SK-N-SH (cell line): ENCODE measurements at regions not wholly inside any gene's neighbourhood (a gene's known extent, or its start where the extent isn't known, plus 50 kb on each side); places are given as distances from the start of the nearest gene placed in this dataset.

ENCODE experiments used
- CTCF ChIA-PET: fragments of 300-600, 350-600 bp; formaldehyde crosslinking; extraction: SDS; loops from one replicate; lab custom pipeline; 2021; lab: Yijun Ruan, JAX
- POLR2A ChIA-PET: fragments of 350-600 bp; sonication (Branson Sonifier 250); formaldehyde crosslinking; extraction: SDS; loops from one replicate; lab custom pipeline; 2020; ENCODE audit warnings: antibody characterized with exemption, inconsistent platforms; lab: Yijun Ruan, JAX
- DNase-seq: peaks from one replicate; pipeline ENCODE4 v3.0.0; 2012
- H2AFZ ChIP-seq: fragments of 200-600 bp; sonication (generic); 2 replicates; pipeline ENCODE4 v1.8.1; 2016; ENCODE audit warnings: antibody characterized with exemption, mild to moderate bottlenecking, low read depth
- H3F3A ChIP-seq: fragments of 200-600 bp; sonication (generic); replicated peaks from 2 replicates; pipeline ENCODE3; 2016; ENCODE audit warnings: antibody characterized with exemption, mild to moderate bottlenecking; ENCODE audit not compliant: insufficient read depth
- H3K27ac ChIP-seq, 2 experiments: fragments of 200-500 bp in 1 of 2; fragments of 200-600 bp in 1 of 2; sonication (Bioruptor generic) in 1 of 2; sonication (generic), shearing (Covaris generic) in 1 of 2; 2 replicates each; pipeline versions ENCODE4 v1.5.1 to v1.6.1; 2014 to 2016; ENCODE audit warnings: low read depth in 2 of 2, inconsistent platforms in 1 of 2, low read length in 1 of 2, mild to moderate bottlenecking in 1 of 2, mixed read lengths in 1 of 2
- H3K27me3 ChIP-seq: fragments of 200-600 bp; sonication (generic), shearing (Covaris generic); 2 replicates; pipeline ENCODE4 v1.6.1; 2016; ENCODE audit warnings: mixed run types; ENCODE audit not compliant: insufficient read depth
- H3K36me3 ChIP-seq, 2 experiments: fragments of 200-500 bp in 1 of 2; fragments of 200-600 bp in 1 of 2; sonication (Bioruptor generic) in 1 of 2; sonication (generic) in 1 of 2; replicated peaks in 1 of 2; 2 replicates each; pipeline versions ENCODE3 to v1.5.1; 2014 to 2016; ENCODE audit warnings: low read length in 1 of 2, mild to moderate bottlenecking in 1 of 2; ENCODE audit not compliant: insufficient read depth in 2 of 2, control insufficient read depth in 1 of 2
- H3K4me1 ChIP-seq, 2 experiments: fragments of 200-500 bp in 1 of 2; fragments of 200-600 bp in 1 of 2; sonication (Bioruptor generic) in 1 of 2; sonication (generic), shearing (Covaris generic) in 1 of 2; 2 replicates each; pipeline versions ENCODE4 v1.5.1 to v1.6.1; 2014 to 2016; ENCODE audit warnings: low read depth in 1 of 2, low read length in 1 of 2, mixed run types in 1 of 2; ENCODE audit not compliant: insufficient read depth in 2 of 2, control insufficient read depth in 1 of 2
- H3K4me2 ChIP-seq: fragments of 200-600 bp; sonication (generic), shearing (Covaris generic); 2 replicates; pipeline ENCODE4 v1.6.1; 2017; ENCODE audit warnings: mixed run types
- H3K4me3 ChIP-seq, 2 experiments: fragments of 200-500 bp in 1 of 2; fragments of 200-600 bp in 1 of 2; sonication (Bioruptor generic) in 1 of 2; sonication (generic), shearing (Covaris generic) in 1 of 2; 2 replicates each; pipeline versions ENCODE4 v1.5.1 to v1.8.1; 2014 to 2016; ENCODE audit warnings: low read depth in 2 of 2, inconsistent platforms in 1 of 2, low read length in 1 of 2, mild to moderate bottlenecking in 1 of 2, mixed read lengths in 1 of 2, moderate library complexity in 1 of 2
- H3K79me2 ChIP-seq: fragments of 200-600 bp; sonication (generic); 2 replicates; pipeline ENCODE4 v1.8.1; 2017; ENCODE audit warnings: mild to moderate bottlenecking; ENCODE audit not compliant: insufficient read depth
- H3K9ac ChIP-seq: fragments of 200-600 bp; sonication (generic); 2 replicates; pipeline ENCODE4 v1.6.1; 2017; ENCODE audit warnings: mixed run types
- H3K9me2 ChIP-seq: fragments of 200-600 bp; sonication (generic); 2 replicates; pipeline ENCODE4 v1.6.1; 2017; ENCODE audit warnings: mixed run types
- H3K9me3 ChIP-seq: fragments of 200-600 bp; sonication (generic); 2 replicates; pipeline ENCODE4 v1.6.1; 2017; ENCODE audit warnings: mixed run types, mild to moderate bottlenecking, moderate library complexity
- H4K20me1 ChIP-seq: fragments of 200-600 bp; sonication (generic); 2 replicates; pipeline ENCODE4 v1.6.1; 2017; ENCODE audit warnings: mild to moderate bottlenecking, mixed run types; ENCODE audit not compliant: insufficient read depth
- CHD2 ChIP-seq: fragments of 150-350 bp; IDR thresholded peaks from 2 replicates; pipeline ENCODE4 v1.6.1; 2018; ENCODE audit warnings: low read length; ENCODE audit not compliant: partially characterized antibody
- EP300 ChIP-seq, 2 experiments: IDR thresholded peaks; 2 replicates each; pipeline versions ENCODE4 v1.4.0 to v1.6.1; 2012; ENCODE audit warnings: borderline replicate concordance in 1 of 2, low read depth in 1 of 2, low read length in 1 of 2
- FOXM1 ChIP-seq: IDR thresholded peaks from 2 replicates; pipeline ENCODE4 v1.4.0; 2012; ENCODE audit warnings: low read depth, mild to moderate bottlenecking
- MXI1 ChIP-seq: IDR thresholded peaks from 2 replicates; pipeline ENCODE4 v1.6.1; 2012; ENCODE audit warnings: mild to moderate bottlenecking, low read depth, low read length, improper control_type of control experiment
- NFIC ChIP-seq: IDR thresholded peaks from 2 replicates; pipeline ENCODE4 v1.4.0; 2012; ENCODE audit warnings: borderline replicate concordance
- POLR2AphosphoS5 ChIP-seq: IDR thresholded peaks from 2 replicates; pipeline ENCODE4 v1.6.1; 2012; ENCODE audit warnings: low read depth, low read length
- RAD21 ChIP-seq: IDR thresholded peaks from 2 replicates; pipeline ENCODE4 v1.6.1; 2012; ENCODE audit warnings: mild to moderate bottlenecking, low read length
- RFX5 ChIP-seq: IDR thresholded peaks from 2 replicates; pipeline ENCODE4 v1.6.1; 2012; ENCODE audit warnings: mild to moderate bottlenecking, improper control_type of control experiment, low read length
- SIN3A ChIP-seq: IDR thresholded peaks from 2 replicates; pipeline ENCODE4 v1.6.1; 2012; ENCODE audit warnings: low read depth, mild to moderate bottlenecking, low read length, moderate library complexity, borderline replicate concordance
- TAF1 ChIP-seq: IDR thresholded peaks from 2 replicates; pipeline ENCODE4 v1.6.1; 2012; ENCODE audit warnings: low read depth, mild to moderate bottlenecking, low read length, moderate library complexity, borderline replicate concordance
- TCF12 ChIP-seq: IDR thresholded peaks from 2 replicates; pipeline ENCODE4 v1.4.0; 2012
- YY1 ChIP-seq: IDR thresholded peaks from 2 replicates; pipeline ENCODE4 v1.4.0; 2012; ENCODE audit warnings: low read depth, mild to moderate bottlenecking
- WGBS: methylation state at CpG from one replicate; pipeline ENCODE4 v1.1.6; 2017; ENCODE audit warnings: low lambda C conversion rate; 5-methylcytosine and 5-hydroxymethylcytosine counted together
- TF ChIP-seq, protein P1 (sequence below): IDR thresholded peaks from 2 replicates; pipeline ENCODE4; 2012
- TF ChIP-seq, protein P2 (sequence below): fragments of 200-600 bp; sonication (generic); IDR thresholded peaks from 2 replicates; pipeline ENCODE4 v1.6.1; 2017; ENCODE audit warnings: antibody characterized with exemption, mild to moderate bottlenecking, moderate library complexity
- TF ChIP-seq, protein P3 (sequence below): IDR thresholded peaks from 2 replicates; pipeline ENCODE4 v1.6.1; 2012; ENCODE audit warnings: mild to moderate bottlenecking, low read depth, low read length, moderate library complexity
- TF ChIP-seq, protein P4 (sequence below): IDR thresholded peaks from 2 replicates; pipeline ENCODE4 v1.4.0; 2012; ENCODE audit warnings: low read depth
- TF ChIP-seq, protein P5 (sequence below): IDR thresholded peaks from 2 replicates; pipeline ENCODE4 v1.4.0; 2012; ENCODE audit warnings: low read depth, borderline replicate concordance

DNA sequence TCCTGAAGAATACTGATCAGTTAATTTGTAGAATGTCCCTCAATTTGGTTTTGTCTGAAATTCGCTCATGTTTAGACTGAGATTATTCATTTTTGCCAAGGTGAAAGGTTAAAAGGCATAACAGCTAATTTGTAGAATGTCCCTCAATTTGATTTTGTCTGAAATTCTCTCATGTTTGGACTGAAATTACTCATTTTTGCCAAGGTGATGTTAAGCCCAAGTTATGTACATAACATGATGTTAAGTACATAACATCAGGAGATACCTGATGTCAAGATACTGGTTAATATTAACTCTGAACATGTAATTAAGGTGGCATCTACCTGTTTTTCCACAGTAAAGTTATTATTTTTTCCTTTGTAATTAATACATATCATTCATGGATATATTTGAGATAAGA lies 243.4 kb upstream of the PMFBP1 start:
- DNase-seq: no peak
- Histone ChIP-seq H3K4me2 (no peak overlapping the region), H3K9ac (no peak overlapping the region), H3K27ac (no peak overlapping the region), H3K4me3 (no peak overlapping the region), H4K20me1 (no peaks in the 10 kb centered on the region), H3K79me2 (no peaks in the 10 kb centered on the region), H3K4me1 (no peaks in the 10 kb centered on the region), H3F3A (no peaks in the 10 kb centered on the region), H3K9me2 (no peaks in the 10 kb centered on the region), H3K27me3 (no peaks in the 10 kb centered on the region), H3K9me3 (no peaks in the 10 kb centered on the region), H3K36me3 (no peaks in the 10 kb centered on the region), H2AFZ (no peak overlapping the region)
- TF ChIP-seq SIN3A: no peak
- no peak for TF ChIP-seq POLR2AphosphoS5
- TF ChIP-seq, protein P1, sequence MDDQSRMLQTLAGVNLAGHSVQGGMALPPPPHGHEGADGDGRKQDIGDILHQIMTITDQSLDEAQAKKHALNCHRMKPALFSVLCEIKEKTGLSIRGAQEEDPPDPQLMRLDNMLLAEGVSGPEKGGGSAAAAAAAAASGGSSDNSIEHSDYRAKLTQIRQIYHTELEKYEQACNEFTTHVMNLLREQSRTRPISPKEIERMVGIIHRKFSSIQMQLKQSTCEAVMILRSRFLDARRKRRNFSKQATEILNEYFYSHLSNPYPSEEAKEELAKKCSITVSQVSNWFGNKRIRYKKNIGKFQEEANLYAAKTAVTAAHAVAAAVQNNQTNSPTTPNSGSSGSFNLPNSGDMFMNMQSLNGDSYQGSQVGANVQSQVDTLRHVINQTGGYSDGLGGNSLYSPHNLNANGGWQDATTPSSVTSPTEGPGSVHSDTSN: no peak
- TF ChIP-seq RAD21: no peak
- TF ChIP-seq, protein P2, sequence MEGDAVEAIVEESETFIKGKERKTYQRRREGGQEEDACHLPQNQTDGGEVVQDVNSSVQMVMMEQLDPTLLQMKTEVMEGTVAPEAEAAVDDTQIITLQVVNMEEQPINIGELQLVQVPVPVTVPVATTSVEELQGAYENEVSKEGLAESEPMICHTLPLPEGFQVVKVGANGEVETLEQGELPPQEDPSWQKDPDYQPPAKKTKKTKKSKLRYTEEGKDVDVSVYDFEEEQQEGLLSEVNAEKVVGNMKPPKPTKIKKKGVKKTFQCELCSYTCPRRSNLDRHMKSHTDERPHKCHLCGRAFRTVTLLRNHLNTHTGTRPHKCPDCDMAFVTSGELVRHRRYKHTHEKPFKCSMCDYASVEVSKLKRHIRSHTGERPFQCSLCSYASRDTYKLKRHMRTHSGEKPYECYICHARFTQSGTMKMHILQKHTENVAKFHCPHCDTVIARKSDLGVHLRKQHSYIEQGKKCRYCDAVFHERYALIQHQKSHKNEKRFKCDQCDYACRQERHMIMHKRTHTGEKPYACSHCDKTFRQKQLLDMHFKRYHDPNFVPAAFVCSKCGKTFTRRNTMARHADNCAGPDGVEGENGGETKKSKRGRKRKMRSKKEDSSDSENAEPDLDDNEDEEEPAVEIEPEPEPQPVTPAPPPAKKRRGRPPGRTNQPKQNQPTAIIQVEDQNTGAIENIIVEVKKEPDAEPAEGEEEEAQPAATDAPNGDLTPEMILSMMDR: no peak
- no peak for TF ChIP-seq TCF12
- no peak for TF ChIP-seq TAF1
- TF ChIP-seq, protein P3, sequence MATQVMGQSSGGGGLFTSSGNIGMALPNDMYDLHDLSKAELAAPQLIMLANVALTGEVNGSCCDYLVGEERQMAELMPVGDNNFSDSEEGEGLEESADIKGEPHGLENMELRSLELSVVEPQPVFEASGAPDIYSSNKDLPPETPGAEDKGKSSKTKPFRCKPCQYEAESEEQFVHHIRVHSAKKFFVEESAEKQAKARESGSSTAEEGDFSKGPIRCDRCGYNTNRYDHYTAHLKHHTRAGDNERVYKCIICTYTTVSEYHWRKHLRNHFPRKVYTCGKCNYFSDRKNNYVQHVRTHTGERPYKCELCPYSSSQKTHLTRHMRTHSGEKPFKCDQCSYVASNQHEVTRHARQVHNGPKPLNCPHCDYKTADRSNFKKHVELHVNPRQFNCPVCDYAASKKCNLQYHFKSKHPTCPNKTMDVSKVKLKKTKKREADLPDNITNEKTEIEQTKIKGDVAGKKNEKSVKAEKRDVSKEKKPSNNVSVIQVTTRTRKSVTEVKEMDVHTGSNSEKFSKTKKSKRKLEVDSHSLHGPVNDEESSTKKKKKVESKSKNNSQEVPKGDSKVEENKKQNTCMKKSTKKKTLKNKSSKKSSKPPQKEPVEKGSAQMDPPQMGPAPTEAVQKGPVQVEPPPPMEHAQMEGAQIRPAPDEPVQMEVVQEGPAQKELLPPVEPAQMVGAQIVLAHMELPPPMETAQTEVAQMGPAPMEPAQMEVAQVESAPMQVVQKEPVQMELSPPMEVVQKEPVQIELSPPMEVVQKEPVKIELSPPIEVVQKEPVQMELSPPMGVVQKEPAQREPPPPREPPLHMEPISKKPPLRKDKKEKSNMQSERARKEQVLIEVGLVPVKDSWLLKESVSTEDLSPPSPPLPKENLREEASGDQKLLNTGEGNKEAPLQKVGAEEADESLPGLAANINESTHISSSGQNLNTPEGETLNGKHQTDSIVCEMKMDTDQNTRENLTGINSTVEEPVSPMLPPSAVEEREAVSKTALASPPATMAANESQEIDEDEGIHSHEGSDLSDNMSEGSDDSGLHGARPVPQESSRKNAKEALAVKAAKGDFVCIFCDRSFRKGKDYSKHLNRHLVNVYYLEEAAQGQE: no peak
- no peak for TF ChIP-seq EP300 (IDR thresholded peaks at IDR 0.05; ENCODE audit: borderline replicate concordance in 1 of 2, low read depth in 1 of 2, low read length in 1 of 2)
- TF ChIP-seq, protein P4, sequence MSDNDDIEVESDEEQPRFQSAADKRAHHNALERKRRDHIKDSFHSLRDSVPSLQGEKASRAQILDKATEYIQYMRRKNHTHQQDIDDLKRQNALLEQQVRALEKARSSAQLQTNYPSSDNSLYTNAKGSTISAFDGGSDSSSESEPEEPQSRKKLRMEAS: no peak
- TF ChIP-seq, protein P5, sequence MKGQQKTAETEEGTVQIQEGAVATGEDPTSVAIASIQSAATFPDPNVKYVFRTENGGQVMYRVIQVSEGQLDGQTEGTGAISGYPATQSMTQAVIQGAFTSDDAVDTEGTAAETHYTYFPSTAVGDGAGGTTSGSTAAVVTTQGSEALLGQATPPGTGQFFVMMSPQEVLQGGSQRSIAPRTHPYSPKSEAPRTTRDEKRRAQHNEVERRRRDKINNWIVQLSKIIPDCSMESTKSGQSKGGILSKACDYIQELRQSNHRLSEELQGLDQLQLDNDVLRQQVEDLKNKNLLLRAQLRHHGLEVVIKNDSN: no peak
- no peak for TF ChIP-seq RFX5
- no peak for TF ChIP-seq CHD2
- TF ChIP-seq YY1: no peak
- no peak for TF ChIP-seq NFIC
- no peak for TF ChIP-seq MXI1
- no peak for TF ChIP-seq FOXM1
- 68% methylated on average over 1 of the region's 1 CpG for WGBS
- ChIA-PET POLR2A (no interaction called here), CTCF (no interaction called here)
